SW 1271 (cell line): ENCODE measurements at regions not wholly inside any gene's neighbourhood (a gene's known extent, or its start where the extent isn't known, plus 50 kb on each side); places are given as distances from the start of the nearest gene placed in this dataset.
"Not testable (repeated sequence)": the region's sequence is repeated elsewhere in the genome, so short reads cannot be mapped to it uniquely, and the experiment has no call there.

Source experiments
- DNase-seq, 2 experiments: peaks; one replicate each; lab custom pipeline; 2025; lab: John Stamatoyannopoulos, UW

- DNase-seq = no peak
Measured at GRCh38 chr15:47887241-47887800, 170.0 kb downstream of the SEMA6D start.

DNA sequence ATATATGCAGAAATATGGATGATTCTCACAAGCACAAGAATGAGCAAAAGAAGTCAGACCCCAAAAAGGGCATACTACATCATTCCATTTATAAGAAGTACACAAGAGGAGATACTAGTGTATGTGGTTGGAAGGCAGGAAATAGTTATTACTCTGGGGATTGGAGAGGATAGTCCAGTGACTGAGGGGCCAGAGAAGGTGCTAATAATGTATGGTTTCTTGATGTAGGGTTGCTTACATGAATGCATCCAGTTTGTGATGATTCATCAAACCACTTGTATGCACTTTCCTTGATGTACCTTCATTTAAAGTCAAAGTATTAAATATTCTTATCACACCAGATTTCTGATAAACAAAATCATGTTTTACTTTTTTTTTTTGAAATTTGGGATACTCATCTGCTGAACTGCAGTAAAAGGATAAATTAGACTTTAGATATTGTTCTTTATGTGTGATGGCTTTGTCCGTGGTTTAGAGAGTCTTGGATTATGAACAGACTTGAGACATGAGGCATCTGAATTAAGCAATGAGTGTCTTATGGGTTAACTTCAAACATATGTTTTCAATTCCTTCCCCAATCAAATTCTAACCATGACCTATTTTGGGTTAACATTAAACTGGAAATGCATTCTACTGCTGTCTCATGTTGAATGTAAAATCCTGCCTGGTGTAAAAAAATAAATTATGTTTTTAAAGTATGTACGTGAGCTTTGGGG lies 171.2 kb downstream of the SEMA6D start:
- no peak for DNase-seq

DNA sequence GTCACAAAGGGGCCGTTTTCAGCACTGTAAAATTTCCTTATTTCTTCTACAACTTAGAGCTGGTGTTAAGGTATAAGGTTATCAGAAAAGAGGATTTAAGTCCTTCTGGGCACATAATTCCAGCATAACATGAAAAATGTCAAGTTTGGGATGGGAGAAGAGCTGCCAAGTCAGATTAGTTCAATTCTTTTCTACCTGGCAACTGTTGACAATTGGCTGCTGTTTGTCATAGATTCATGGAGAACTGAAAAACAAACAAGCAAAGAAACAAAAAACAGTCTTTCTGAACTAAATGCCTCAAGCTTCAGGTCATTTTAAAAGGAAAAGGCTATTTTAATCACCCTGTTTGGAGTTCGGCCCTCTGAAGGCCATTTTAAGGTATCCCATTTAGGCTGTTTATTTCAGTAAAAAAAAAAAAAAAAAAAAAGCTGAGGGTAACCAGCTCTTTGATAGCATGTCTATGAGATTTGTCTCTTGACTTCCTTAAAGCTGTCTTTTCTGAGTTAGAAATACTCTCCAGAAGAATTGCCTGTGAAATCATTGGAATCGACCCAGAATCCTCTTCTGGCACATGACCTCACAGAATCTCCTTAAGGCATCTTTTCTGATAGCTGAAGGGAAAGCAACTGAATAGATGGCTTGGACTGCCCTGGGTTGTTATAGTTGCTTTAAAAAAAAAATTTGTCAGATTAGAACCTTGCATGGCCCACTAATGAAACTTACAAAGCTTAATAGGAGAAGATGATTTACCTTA lies 173.3 kb downstream of the SEMA6D start:
- DNase-seq = no peak

GRCh38 chr15:47897525-47897924 lies 180.2 kb downstream of the SEMA6D start:
- DNase-seq = no peak

- DNase-seq = no peak
Measured at GRCh38 chr15:47900751-47901150, 183.4 kb downstream of the SEMA6D start.

DNA sequence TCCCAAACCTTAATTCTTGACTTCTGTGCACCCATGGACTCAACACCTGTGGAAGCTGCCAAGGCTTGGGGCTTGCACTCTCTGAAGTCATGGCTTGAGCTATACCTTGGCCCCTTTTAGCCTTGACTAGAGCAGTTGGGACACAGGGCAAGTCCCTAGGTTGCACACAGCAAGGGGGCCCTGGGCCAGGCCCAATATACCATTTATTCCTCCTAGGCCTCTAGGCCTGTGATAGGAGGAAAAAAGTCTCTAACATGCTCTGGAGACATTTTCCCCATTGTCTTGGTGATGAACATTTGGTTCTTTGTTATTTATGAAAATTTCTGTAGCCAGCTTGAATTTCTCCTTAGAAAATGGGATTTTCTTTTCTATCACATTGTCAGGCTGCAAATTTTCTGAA lies 186.1 kb downstream of the SEMA6D start:
- no peak for DNase-seq

- DNase-seq = no peak
Measured at GRCh38 chr15:47908486-47908885, 191.2 kb downstream of the SEMA6D start.

DNA sequence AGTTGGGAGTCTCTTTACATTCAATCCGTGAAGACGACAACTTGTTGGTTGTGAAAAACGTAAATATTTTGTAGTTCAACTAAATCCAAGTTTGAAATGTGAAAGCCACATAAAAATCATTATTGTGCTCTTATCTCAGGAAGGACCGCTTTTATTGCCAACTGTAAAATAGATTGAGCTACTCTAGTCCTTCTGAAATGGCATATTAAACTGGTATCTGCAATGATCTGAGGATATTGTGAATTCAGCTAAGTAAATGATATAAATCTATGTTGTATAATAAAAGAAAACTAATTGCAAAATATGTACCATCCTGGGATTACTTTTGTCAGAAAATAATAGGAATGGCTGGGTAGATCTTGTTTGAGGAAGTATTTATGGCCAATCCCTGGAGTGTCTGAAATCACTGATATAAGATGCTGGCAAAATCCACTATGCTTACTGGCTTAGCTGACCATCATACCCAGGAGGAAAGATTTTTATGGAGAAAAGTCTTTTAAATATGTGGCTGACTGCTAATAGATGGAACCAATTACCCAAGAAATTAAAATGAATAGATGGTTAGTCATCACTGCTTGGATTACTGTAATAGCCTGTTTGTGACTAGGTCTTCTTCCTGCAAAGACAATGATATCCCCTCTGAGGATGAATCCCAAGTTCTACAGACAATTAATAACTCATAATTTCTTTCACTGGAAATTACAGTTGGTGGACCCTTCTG lies 191.8 kb downstream of the SEMA6D start:
- DNase-seq = no peak

- DNase-seq = not testable (repeated sequence)
Measured at GRCh38 chr15:47912910-47913309, 195.6 kb downstream of the SEMA6D start.

GRCh38 chr15:47917881-47918280 lies 200.6 kb downstream of the SEMA6D start:
- DNase-seq = no peak

- no peak for DNase-seq
Measured at GRCh38 chr15:47918877-47919276, 201.6 kb downstream of the SEMA6D start.

GRCh38 chr15:47924381-47924780 lies 196.4 kb upstream of the SLC24A5 start:
- no peak for DNase-seq

GRCh38 chr15:47929138-47929803 lies 191.5 kb upstream of the SLC24A5 start:
- DNase-seq = no peak

DNA sequence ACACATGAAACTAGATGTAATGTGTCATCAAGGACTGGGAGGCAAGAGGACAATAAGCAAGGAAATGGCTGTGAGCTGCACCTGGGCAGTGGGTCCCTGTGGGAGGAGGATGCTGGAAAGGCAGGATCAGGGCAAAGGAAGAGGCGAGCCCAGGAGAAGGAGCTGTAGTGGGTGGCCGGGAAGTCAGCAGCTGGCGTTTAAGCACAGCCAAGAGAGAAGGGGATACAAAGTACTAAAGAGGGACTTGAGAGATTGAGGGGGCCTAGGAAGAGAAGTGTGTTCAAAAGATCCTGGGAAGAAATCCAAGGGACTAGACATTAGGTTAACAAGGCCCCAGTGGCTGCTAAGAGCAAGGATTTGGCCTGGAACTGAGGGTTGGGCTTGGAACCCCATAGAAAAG lies 188.5 kb upstream of the SLC24A5 start:
- no peak for DNase-seq

DNA sequence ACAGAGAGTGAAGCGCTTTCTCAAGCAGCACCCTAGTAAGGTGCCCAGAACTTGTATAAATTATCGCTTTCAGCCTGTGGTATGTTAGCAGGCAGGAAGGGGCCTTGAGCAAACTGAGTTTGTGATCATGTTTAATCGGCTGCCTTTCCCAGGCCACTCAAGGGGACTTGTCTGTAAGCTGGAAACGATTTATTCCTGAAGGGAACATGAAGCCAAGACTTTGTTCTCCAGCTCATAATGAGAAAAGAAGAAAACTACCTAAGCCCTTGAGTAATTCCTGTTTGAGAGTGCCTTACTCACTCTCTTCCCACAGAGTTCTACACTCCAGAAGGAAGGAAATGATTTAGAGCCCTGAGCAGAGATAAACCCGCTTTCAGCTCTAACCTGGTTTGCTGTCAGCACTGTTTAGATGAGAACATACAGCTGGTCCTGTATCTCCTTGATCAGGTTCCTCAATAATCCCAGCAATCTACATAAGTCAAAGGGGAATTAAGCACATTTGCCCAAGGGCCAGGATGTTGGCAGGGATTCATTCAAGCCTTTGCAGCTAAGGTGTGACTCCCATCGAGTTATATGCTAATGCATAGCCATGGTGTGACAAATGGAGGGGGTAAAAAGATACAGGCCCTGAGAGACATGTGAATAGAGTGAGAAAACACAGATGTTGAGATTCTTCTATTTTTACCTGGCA lies 187.7 kb upstream of the SLC24A5 start:
- DNase-seq = no peak

- no peak for DNase-seq
Measured at GRCh38 chr15:47933865-47934264, 186.9 kb upstream of the SLC24A5 start.

GRCh38 chr15:47934342-47934741 lies 186.4 kb upstream of the SLC24A5 start:
- no peak for DNase-seq

- DNase-seq = no peak
Measured at GRCh38 chr15:47937834-47938233, 183.0 kb upstream of the SLC24A5 start.

DNA sequence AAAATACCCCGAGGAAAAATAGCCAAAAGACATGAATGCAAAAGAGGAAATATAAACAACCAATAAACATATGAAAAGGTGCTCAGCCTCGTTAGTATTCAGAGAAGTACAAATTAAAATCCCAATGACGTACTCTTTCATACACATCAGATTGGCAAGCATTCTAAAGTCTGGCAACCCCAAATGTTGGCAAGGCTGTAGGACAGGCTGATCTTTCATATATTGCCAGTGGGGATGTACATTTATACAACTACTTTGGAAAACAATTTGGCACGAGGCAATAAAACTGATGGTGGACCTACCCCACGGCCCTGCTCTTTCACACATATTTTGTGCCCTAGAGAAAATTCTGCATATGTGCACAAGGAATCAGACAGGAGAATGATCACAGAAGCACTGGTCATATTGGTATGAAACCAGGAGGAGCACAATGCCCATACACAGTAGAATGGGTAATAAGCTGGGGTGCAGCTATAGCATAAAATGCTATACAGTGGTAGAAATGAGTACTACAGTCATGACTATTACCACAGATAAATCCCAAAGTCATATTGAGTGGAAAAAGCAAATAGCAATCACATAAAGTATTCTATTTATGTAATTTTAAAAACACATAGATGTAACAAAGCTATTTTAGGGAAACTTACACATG lies 176.0 kb upstream of the SLC24A5 start:
- no peak for DNase-seq

- no peak for DNase-seq
Measured at GRCh38 chr15:47945872-47946650, 174.7 kb upstream of the SLC24A5 start.
